ENCODE measurements at regions not wholly inside any gene's neighbourhood (a gene's known extent, or its start where the extent isn't known, plus 50 kb on each side); places are given as distances from the start of the nearest gene placed in this dataset.

DNA sequence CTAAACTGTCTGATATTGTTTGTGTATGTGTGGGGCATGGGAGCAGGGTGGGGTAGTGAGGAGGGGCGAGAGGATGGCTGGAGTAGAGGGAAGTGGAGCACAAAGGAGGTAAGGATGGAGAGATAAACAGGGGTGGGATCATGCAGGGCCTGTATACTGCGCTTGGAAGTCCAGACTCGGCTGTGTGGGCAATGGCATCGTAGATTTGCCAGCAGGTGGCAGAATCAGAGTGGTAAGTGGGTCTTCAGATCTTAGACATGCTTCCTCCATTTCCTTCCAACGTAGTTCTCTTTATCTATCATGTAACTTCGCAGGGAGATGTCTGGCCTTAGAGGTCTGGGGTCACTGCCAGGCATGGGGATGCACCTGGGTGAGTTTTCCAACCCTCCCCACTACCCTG is 155.5 kb downstream of the PDGFRA start:
- Histone ChIP-seq H3K36me3 (replicated peaks in 1 of 2; ENCODE audit: control insufficient read depth in 1 of 2, insufficient read depth in 2 of 2, low read length in 1 of 2) (no peaks in the 10 kb centered on the region), H4K20me1 (ENCODE audit: insufficient read depth) (no peaks in the 10 kb centered on the region), H3F3A (replicated peaks; ENCODE audit: insufficient read depth) (no peaks in the 10 kb centered on the region), H3K9ac (no peak overlapping the region), H2AFZ (ENCODE audit: low read depth) (no peak overlapping the region), H3K9me3 (no peaks in the 10 kb centered on the region), H3K4me3 (ENCODE audit: low read depth in 2 of 2, low read length in 1 of 2) (no peak overlapping the region), H3K79me2 (ENCODE audit: insufficient read depth) (no peaks in the 10 kb centered on the region), H3K27ac (ENCODE audit: low read depth in 2 of 2, low read length in 1 of 2) (no peak overlapping the region), H3K4me2 (no peak overlapping the region), H3K4me1 (ENCODE audit: control insufficient read depth in 1 of 2, insufficient read depth in 2 of 2, low read depth in 1 of 2, low read length in 1 of 2) (no peaks in the 10 kb centered on the region), H3K9me2 (no peaks in the 10 kb centered on the region), H3K27me3 (ENCODE audit: insufficient read depth) (no peaks in the 10 kb centered on the region)
- no peak for TF ChIP-seq NFIC (IDR thresholded peaks at IDR 0.05; ENCODE audit: borderline replicate concordance)
- TF ChIP-seq, protein P1, sequence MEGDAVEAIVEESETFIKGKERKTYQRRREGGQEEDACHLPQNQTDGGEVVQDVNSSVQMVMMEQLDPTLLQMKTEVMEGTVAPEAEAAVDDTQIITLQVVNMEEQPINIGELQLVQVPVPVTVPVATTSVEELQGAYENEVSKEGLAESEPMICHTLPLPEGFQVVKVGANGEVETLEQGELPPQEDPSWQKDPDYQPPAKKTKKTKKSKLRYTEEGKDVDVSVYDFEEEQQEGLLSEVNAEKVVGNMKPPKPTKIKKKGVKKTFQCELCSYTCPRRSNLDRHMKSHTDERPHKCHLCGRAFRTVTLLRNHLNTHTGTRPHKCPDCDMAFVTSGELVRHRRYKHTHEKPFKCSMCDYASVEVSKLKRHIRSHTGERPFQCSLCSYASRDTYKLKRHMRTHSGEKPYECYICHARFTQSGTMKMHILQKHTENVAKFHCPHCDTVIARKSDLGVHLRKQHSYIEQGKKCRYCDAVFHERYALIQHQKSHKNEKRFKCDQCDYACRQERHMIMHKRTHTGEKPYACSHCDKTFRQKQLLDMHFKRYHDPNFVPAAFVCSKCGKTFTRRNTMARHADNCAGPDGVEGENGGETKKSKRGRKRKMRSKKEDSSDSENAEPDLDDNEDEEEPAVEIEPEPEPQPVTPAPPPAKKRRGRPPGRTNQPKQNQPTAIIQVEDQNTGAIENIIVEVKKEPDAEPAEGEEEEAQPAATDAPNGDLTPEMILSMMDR (IDR thresholded peaks at IDR 0.05): peak; percentile 67
- TF ChIP-seq FOSL2 (IDR thresholded peaks at IDR 0.05; ENCODE audit: borderline replicate concordance, low read depth): no peak
- peak; percentile 68 for TF ChIP-seq RAD21 (IDR thresholded peaks at IDR 0.05; ENCODE audit: low read length)
- TF ChIP-seq SMC3 (IDR thresholded peaks at IDR 0.05; ENCODE audit: low read depth, low read length): peak; percentile 79
- no peak for DNase-seq
- CTCF ChIA-PET: interaction anchor here (0.7 to 1.7 kb wide), 10 partner anchors 11 to 586 kb away, joined by 3 to 6 read pairs (median 4); no protein-coding TSS in a partner anchor
- POLR2A ChIA-PET: no interaction called here
- WGBS (ENCODE audit: low lambda C conversion rate): 33% methylated on average over 6 of the region's 6 CpGs

DNA sequence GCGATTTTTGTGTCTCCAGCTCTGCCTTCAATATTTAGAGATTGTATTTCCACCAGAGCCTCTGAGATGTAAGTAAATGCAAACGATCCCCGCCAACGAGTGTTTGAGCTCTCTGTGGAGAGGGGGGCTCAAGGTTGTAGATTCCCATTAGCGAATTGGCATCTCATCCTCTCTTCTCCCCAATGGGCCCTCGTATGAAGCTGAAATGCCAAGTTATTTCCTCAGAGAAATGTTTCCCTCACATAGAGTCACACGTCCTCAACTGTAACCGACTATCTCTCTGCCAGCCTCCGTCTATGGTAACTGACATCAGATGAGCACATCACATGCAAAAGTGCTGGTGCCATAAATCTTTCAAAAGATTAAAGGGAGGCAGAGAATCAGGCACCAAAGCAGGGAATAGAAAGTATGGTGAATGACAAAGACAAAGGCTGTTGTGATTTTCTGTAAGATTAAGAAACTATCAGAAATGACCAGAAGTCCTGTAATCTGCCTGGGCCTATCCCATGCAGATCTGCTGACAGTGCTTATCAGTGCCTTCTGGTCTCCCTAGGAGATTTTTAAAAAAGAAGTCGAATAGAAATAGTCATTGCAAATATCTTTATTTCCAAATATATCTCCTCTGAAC is 157.1 kb downstream of the PDGFRA start:
- no peaks in the 10 kb centered on the region for H3K9me2 ChIP-seq
- H3K4me1 ChIP-seq (ENCODE audit: control insufficient read depth in 1 of 2, insufficient read depth in 2 of 2, low read depth in 1 of 2, low read length in 1 of 2): no peaks in the 10 kb centered on the region
- no peak overlapping the region for H3K4me3 ChIP-seq (ENCODE audit: low read depth in 2 of 2, low read length in 1 of 2)
- H3K9ac ChIP-seq: no peak overlapping the region
- ChIA-PET POLR2A (no interaction called here), CTCF (interaction anchor here (0.7 kb wide), 1 partner anchor 104 kb away, joined by 3 read pairs; no protein-coding TSS in a partner anchor)
- no peak for DNase-seq
- H3K4me2 ChIP-seq: no peak overlapping the region
- no peaks in the 10 kb centered on the region for H3K9me3 ChIP-seq
- H4K20me1 ChIP-seq (ENCODE audit: insufficient read depth): no peaks in the 10 kb centered on the region
- no peaks in the 10 kb centered on the region for H3F3A ChIP-seq (replicated peaks; ENCODE audit: insufficient read depth)
- H3K27me3 ChIP-seq (ENCODE audit: insufficient read depth): no peaks in the 10 kb centered on the region
- no peak overlapping the region for H3K27ac ChIP-seq (ENCODE audit: low read depth in 2 of 2, low read length in 1 of 2)
- no peaks in the 10 kb centered on the region for H3K79me2 ChIP-seq (ENCODE audit: insufficient read depth)
- TF ChIP-seq MEF2A (IDR thresholded peaks at IDR 0.05; ENCODE audit: borderline replicate concordance, low read depth): no peak
- TF ChIP-seq NRF1 (IDR thresholded peaks at IDR 0.05; ENCODE audit: low read depth, low read length): no peak
- TF ChIP-seq, protein P2, sequence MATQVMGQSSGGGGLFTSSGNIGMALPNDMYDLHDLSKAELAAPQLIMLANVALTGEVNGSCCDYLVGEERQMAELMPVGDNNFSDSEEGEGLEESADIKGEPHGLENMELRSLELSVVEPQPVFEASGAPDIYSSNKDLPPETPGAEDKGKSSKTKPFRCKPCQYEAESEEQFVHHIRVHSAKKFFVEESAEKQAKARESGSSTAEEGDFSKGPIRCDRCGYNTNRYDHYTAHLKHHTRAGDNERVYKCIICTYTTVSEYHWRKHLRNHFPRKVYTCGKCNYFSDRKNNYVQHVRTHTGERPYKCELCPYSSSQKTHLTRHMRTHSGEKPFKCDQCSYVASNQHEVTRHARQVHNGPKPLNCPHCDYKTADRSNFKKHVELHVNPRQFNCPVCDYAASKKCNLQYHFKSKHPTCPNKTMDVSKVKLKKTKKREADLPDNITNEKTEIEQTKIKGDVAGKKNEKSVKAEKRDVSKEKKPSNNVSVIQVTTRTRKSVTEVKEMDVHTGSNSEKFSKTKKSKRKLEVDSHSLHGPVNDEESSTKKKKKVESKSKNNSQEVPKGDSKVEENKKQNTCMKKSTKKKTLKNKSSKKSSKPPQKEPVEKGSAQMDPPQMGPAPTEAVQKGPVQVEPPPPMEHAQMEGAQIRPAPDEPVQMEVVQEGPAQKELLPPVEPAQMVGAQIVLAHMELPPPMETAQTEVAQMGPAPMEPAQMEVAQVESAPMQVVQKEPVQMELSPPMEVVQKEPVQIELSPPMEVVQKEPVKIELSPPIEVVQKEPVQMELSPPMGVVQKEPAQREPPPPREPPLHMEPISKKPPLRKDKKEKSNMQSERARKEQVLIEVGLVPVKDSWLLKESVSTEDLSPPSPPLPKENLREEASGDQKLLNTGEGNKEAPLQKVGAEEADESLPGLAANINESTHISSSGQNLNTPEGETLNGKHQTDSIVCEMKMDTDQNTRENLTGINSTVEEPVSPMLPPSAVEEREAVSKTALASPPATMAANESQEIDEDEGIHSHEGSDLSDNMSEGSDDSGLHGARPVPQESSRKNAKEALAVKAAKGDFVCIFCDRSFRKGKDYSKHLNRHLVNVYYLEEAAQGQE (IDR thresholded peaks at IDR 0.05; ENCODE audit: low read depth, low read length): no peak
- TF ChIP-seq, protein P1 (IDR thresholded peaks at IDR 0.05): no peak
- TF ChIP-seq, protein P3, sequence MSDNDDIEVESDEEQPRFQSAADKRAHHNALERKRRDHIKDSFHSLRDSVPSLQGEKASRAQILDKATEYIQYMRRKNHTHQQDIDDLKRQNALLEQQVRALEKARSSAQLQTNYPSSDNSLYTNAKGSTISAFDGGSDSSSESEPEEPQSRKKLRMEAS (IDR thresholded peaks at IDR 0.05; ENCODE audit: low read depth): no peak
- TF ChIP-seq, protein P4, sequence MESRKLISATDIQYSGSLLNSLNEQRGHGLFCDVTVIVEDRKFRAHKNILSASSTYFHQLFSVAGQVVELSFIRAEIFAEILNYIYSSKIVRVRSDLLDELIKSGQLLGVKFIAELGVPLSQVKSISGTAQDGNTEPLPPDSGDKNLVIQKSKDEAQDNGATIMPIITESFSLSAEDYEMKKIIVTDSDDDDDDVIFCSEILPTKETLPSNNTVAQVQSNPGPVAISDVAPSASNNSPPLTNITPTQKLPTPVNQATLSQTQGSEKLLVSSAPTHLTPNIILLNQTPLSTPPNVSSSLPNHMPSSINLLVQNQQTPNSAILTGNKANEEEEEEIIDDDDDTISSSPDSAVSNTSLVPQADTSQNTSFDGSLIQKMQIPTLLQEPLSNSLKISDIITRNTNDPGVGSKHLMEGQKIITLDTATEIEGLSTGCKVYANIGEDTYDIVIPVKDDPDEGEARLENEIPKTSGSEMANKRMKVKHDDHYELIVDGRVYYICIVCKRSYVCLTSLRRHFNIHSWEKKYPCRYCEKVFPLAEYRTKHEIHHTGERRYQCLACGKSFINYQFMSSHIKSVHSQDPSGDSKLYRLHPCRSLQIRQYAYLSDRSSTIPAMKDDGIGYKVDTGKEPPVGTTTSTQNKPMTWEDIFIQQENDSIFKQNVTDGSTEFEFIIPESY (IDR thresholded peaks at IDR 0.05; ENCODE audit: borderline replicate concordance, low read depth): no peak
- no peak for TF ChIP-seq EZH2phosphoT487 (IDR thresholded peaks at IDR 0.05; ENCODE audit: borderline replicate concordance, low read depth)
- no peak for TF ChIP-seq POLR2AphosphoS5 (IDR thresholded peaks at IDR 0.05; ENCODE audit: low read depth, low read length)
- H3K36me3 ChIP-seq (replicated peaks in 1 of 2; ENCODE audit: control insufficient read depth in 1 of 2, insufficient read depth in 2 of 2, low read length in 1 of 2): no peaks in the 10 kb centered on the region
- no peak overlapping the region for H2AFZ ChIP-seq (ENCODE audit: low read depth)
- 39% methylated on average over 10 of the region's 10 CpGs for WGBS (ENCODE audit: low lambda C conversion rate)
